GM23248 (cell line): ENCODE measurements at regions not wholly inside any gene's neighbourhood (a gene's known extent, or its start where the extent isn't known, plus 50 kb on each side); places are given as distances from the start of the nearest gene placed in this dataset.

ENCODE experiments used
- DNase-seq: peaks from one replicate; pipeline ENCODE4 v3.0.0-alpha.2; 2015
- H2AFZ ChIP-seq: fragments of 200-600 bp; sonication (generic); 2 replicates; pipeline ENCODE4 v1.6.1; 2016; ENCODE audit warnings: antibody characterized with exemption
- H3F3A ChIP-seq: fragments of 200-600 bp; sonication (generic); 2 replicates; pipeline ENCODE4 v1.6.1; 2016; ENCODE audit warnings: mild to moderate bottlenecking, antibody characterized with exemption, mixed run types; ENCODE audit not compliant: insufficient read depth
- H3K27ac ChIP-seq: fragments of 200-600 bp; sonication (generic); 2 replicates; pipeline ENCODE4 v1.5.1; 2016; ENCODE audit warnings: mild to moderate bottlenecking
- H3K27me3 ChIP-seq: fragments of 200-600 bp; sonication (generic); replicated peaks from 2 replicates; pipeline ENCODE4 v1.6.1; 2016; ENCODE audit warnings: mild to moderate bottlenecking; ENCODE audit not compliant: insufficient read depth
- H3K36me3 ChIP-seq: fragments of 200-600 bp; sonication (generic); 2 replicates; pipeline ENCODE4 v1.6.1; 2016; ENCODE audit warnings: low read depth, mild to moderate bottlenecking
- H3K4me1 ChIP-seq: fragments of 200-600 bp; sonication (generic); 2 replicates; pipeline ENCODE4 v1.6.1; 2016; ENCODE audit warnings: mild to moderate bottlenecking; ENCODE audit not compliant: insufficient read depth
- H3K4me2 ChIP-seq: fragments of 200-600 bp; sonication (generic); one replicate; pipeline ENCODE4 v1.6.1; 2016; ENCODE audit warnings: mild to moderate bottlenecking; ENCODE audit not compliant: unreplicated experiment
- H3K4me3 ChIP-seq: fragments of 200-600 bp; sonication (generic); 2 replicates; pipeline ENCODE4 v1.5.1; 2016; ENCODE audit warnings: mild to moderate bottlenecking
- H3K79me2 ChIP-seq: fragments of 200-600 bp; sonication (generic); 2 replicates; pipeline ENCODE4 v1.6.1; 2016; ENCODE audit warnings: mild to moderate bottlenecking; ENCODE audit not compliant: insufficient read depth
- H3K9ac ChIP-seq: fragments of 200-600 bp; sonication (generic); 2 replicates; pipeline ENCODE4 v1.6.1; 2016; ENCODE audit warnings: mild to moderate bottlenecking
- H3K9me2 ChIP-seq: fragments of 200-600 bp; sonication (generic); 2 replicates; pipeline ENCODE4 v1.6.1; 2016; ENCODE audit warnings: mixed run types, mild to moderate bottlenecking, moderate library complexity; ENCODE audit not compliant: insufficient read depth
- H3K9me3 ChIP-seq: fragments of 200-600 bp; sonication (generic); one replicate; pipeline ENCODE4 v1.6.1; 2017; ENCODE audit warnings: low read depth
- H4K20me1 ChIP-seq: fragments of 200-600 bp; sonication (generic); 2 replicates; pipeline ENCODE4 v1.6.0; 2016; ENCODE audit not compliant: insufficient read depth
- EZH2 ChIP-seq: fragments of 200-600 bp; sonication (generic); IDR thresholded peaks from 2 replicates; pipeline ENCODE4 v1.6.1; 2018; ENCODE audit warnings: antibody characterized with exemption, mild to moderate bottlenecking; ENCODE audit not compliant: insufficient read depth, poor library complexity, severe bottlenecking
- EZH2phosphoT487 ChIP-seq: fragments of 200-600 bp; sonication (generic); IDR thresholded peaks from 2 replicates; pipeline ENCODE4 v1.6.1; 2018; ENCODE audit warnings: antibody characterized with exemption, moderate library complexity, mild to moderate bottlenecking, low read depth; ENCODE audit not compliant: insufficient read depth
- WGBS, 2 experiments: methylation state at CpG; one replicate each; pipeline ENCODE4 v1.1.6; 2015 to 2017; ENCODE audit warnings: low lambda C conversion rate in 2 of 2, low coverage in 1 of 2; ENCODE audit errors: missing lambda C conversion rate in 2 of 2; 5-methylcytosine and 5-hydroxymethylcytosine counted together
- in situ Hi-C: fragments of 300-500 bp; cut with MboI; formaldehyde crosslinking; loops from 2 replicates; pipeline ENCODE4 v1.15.0; 2020

- WGBS, 2 experiments = 88 to 90% methylated on average over 18 to 20 of the region's 20 CpGs
- no peak for TF ChIP-seq EZH2
- no peak for TF ChIP-seq EZH2phosphoT487
- H3K4me3 ChIP-seq = no peak overlapping the region
Observed at GRCh38 chr22:44585559-44586350, 87.7 kb upstream of the RTL6 start.

GRCh38 chr22:44584256-44584902 lies 86.3 kb upstream of the RTL6 start:
- Histone ChIP-seq H4K20me1 (no peaks in the 10 kb centered on the region), H3K36me3 (no peaks in the 10 kb centered on the region), H2AFZ (no peak overlapping the region), H3K9ac (no peak overlapping the region), H3K9me2 (no peaks in the 10 kb centered on the region), H3K27ac (no peak overlapping the region), H3K79me2 (no peaks in the 10 kb centered on the region), H3F3A (no peaks in the 10 kb centered on the region), H3K4me3 (no peak overlapping the region), H3K4me2 (no peak overlapping the region), H3K9me3 (no peaks in the 10 kb centered on the region), H3K27me3 (no peaks in the 10 kb centered on the region), H3K4me1 (peaks cover 3% of the 10 kb centered on the region; the same call in 1 of the 2 replicates)
- DNase-seq = no peak
- TF ChIP-seq EZH2phosphoT487 (no peak), EZH2 (no peak)
- 88% methylated on average over 7 of the region's 7 CpGs for WGBS, 2 experiments
- in situ Hi-C loops = no loop called here

More at GRCh38 chr22:44585559-44586350, 87.7 kb upstream of the RTL6 start:
- Histone ChIP-seq H3K4me2 (no peak overlapping the region), H2AFZ (no peak overlapping the region), H3F3A (no peaks in the 10 kb centered on the region), H3K9ac (no peak overlapping the region), H3K9me2 (no peaks in the 10 kb centered on the region), H3K27ac (no peak overlapping the region), H3K9me3 (no peaks in the 10 kb centered on the region), H3K27me3 (no peaks in the 10 kb centered on the region), H3K79me2 (no peaks in the 10 kb centered on the region), H4K20me1 (no peaks in the 10 kb centered on the region), H3K36me3 (no peaks in the 10 kb centered on the region), H3K4me1 (peaks cover 3% of the 10 kb centered on the region; the same call in 1 of the 2 replicates)
- in situ Hi-C loops = no loop called here
- DNase-seq = no peak

- Histone ChIP-seq H3K9me3 (no peaks in the 10 kb centered on the region), H3K4me2 (no peak overlapping the region), H3K4me3 (no peak overlapping the region), H3K27me3 (no peaks in the 10 kb centered on the region), H4K20me1 (no peaks in the 10 kb centered on the region), H3K27ac (no peak overlapping the region), H3K4me1 (peaks cover 3% of the 10 kb centered on the region; the same call in 1 of the 2 replicates), H3K79me2 (no peaks in the 10 kb centered on the region), H3K36me3 (no peaks in the 10 kb centered on the region), H3K9me2 (no peaks in the 10 kb centered on the region), H2AFZ (no peak overlapping the region), H3K9ac (no peak overlapping the region), H3F3A (no peaks in the 10 kb centered on the region)
- no peak for DNase-seq
- 70 to 74% methylated on average over 6 to 12 of the region's 12 CpGs for WGBS, 2 experiments
- in situ Hi-C loops = no loop called here
- TF ChIP-seq EZH2phosphoT487 = no peak
- no peak for TF ChIP-seq EZH2
Observed at GRCh38 chr22:44583854-44584253, 85.8 kb upstream of the RTL6 start.

GRCh38 chr22:44583061-44583760 lies 85.2 kb upstream of the RTL6 start:
- in situ Hi-C loops = no loop called here
- no peak for TF ChIP-seq EZH2phosphoT487
- TF ChIP-seq EZH2 = no peak
- H4K20me1 ChIP-seq = no peaks in the 10 kb centered on the region
- no peak overlapping the region for H3K4me2 ChIP-seq
- peak overlapping the region; percentile 64 for H2AFZ ChIP-seq
- no peak overlapping the region for H3K9ac ChIP-seq
- H3K27me3 ChIP-seq = no peaks in the 10 kb centered on the region
- no peaks in the 10 kb centered on the region for H3K9me2 ChIP-seq
- no peaks in the 10 kb centered on the region for H3K9me3 ChIP-seq
- no peaks in the 10 kb centered on the region for H3K36me3 ChIP-seq
- no peaks in the 10 kb centered on the region for H3K79me2 ChIP-seq
- H3K4me3 ChIP-seq = no peak overlapping the region
- peaks cover 3% of the 10 kb centered on the region; the same call in 1 of the 2 replicates for H3K4me1 ChIP-seq
- 37 to 38% methylated on average over 15 of the region's 15 CpGs for WGBS, 2 experiments
- no peaks in the 10 kb centered on the region for H3F3A ChIP-seq
- peak; percentile 80 for DNase-seq
- H3K27ac ChIP-seq = no peak overlapping the region
